Retinal pigment epithelial cell (primary cell): ENCODE measurements at regions not wholly inside any gene's neighbourhood (a gene's known extent, or its start where the extent isn't known, plus 50 kb on each side); places are given as distances from the start of the nearest gene placed in this dataset.

Source experiments
- DNase-seq: peaks from one replicate; pipeline ENCODE4 v3.0.0-alpha.2; 2010; ENCODE audit warnings: low read depth
- H3K4me3 ChIP-seq: 2 replicates; pipeline ENCODE4 v1.5.1; 2011; ENCODE audit warnings: mild to moderate bottlenecking, low read length, control low read depth, moderate library complexity
- CTCF ChIP-seq: conservative IDR thresholded peaks from 2 replicates; pipeline ENCODE4 v1.5.1; 2011; ENCODE audit warnings: low read depth, low read length, control low read depth, inconsistent platforms

GRCh38 chr1:78440381-78440793 lies 50.4 kb upstream of the PTGFR start:
- no peak overlapping the region for H3K4me3 ChIP-seq
- no peak for TF ChIP-seq CTCF
- no peak for DNase-seq
